ENCODE measurements at regions not wholly inside any gene's neighbourhood (a gene's known extent, or its start where the extent isn't known, plus 50 kb on each side); places are given as distances from the start of the nearest gene placed in this dataset.

GRCh38 chr1:199174336-199174735 is 535.5 kb downstream of the PTPRC start:
- TF ChIP-seq CTCF (IDR thresholded peaks at IDR 0.05; ENCODE audit: unreplicated experiment), result no peak
- H3K27me3 Mint-ChIP-seq, result no peaks in the 10 kb centered on the region
- no peak for DNase-seq (ENCODE audit: low spot score, unreplicated experiment)
- H3K9me3 Mint-ChIP-seq (ENCODE audit: low read depth), result no peaks in the 10 kb centered on the region
- no peaks in the 10 kb centered on the region for H3K36me3 Mint-ChIP-seq (ENCODE audit: insufficient read depth)
- no peak overlapping the region for H3K27ac Mint-ChIP-seq
- no peaks in the 10 kb centered on the region for H3K4me1 Mint-ChIP-seq (ENCODE audit: low read depth)
- no peak overlapping the region for H3K4me3 Mint-ChIP-seq (ENCODE audit: low read depth)

GRCh38 chr1:199176713-199177112 is 537.9 kb downstream of the PTPRC start:
- Mint-ChIP-seq H3K36me3 (ENCODE audit: insufficient read depth) (no peaks in the 10 kb centered on the region), H3K27me3 (no peaks in the 10 kb centered on the region), H3K27ac (no peak overlapping the region), H3K9me3 (ENCODE audit: low read depth) (no peaks in the 10 kb centered on the region), H3K4me3 (ENCODE audit: low read depth) (no peak overlapping the region), H3K4me1 (ENCODE audit: low read depth) (peaks cover under 1% of the 10 kb centered on the region)
- no peak for TF ChIP-seq CTCF (IDR thresholded peaks at IDR 0.05; ENCODE audit: unreplicated experiment)
- no peak for DNase-seq (ENCODE audit: low spot score, unreplicated experiment)

GRCh38 chr1:199177241-199177640 is 538.4 kb downstream of the PTPRC start:
- H3K36me3 Mint-ChIP-seq (ENCODE audit: insufficient read depth), result no peaks in the 10 kb centered on the region
- TF ChIP-seq CTCF (IDR thresholded peaks at IDR 0.05; ENCODE audit: unreplicated experiment), result no peak
- no peak overlapping the region for H3K4me3 Mint-ChIP-seq (ENCODE audit: low read depth)
- H3K27me3 Mint-ChIP-seq, result no peaks in the 10 kb centered on the region
- no peak for DNase-seq (ENCODE audit: low spot score, unreplicated experiment)
- H3K9me3 Mint-ChIP-seq (ENCODE audit: low read depth), result no peaks in the 10 kb centered on the region
- no peak overlapping the region for H3K27ac Mint-ChIP-seq
- H3K4me1 Mint-ChIP-seq (ENCODE audit: low read depth), result peaks cover 6% of the 10 kb centered on the region

- H3K9me3 Mint-ChIP-seq (ENCODE audit: low read depth), result no peaks in the 10 kb centered on the region
- H3K4me3 Mint-ChIP-seq (ENCODE audit: low read depth), result no peak overlapping the region
- H3K4me1 Mint-ChIP-seq (ENCODE audit: low read depth), result peaks cover 7% of the 10 kb centered on the region
- H3K27me3 Mint-ChIP-seq, result no peaks in the 10 kb centered on the region
- no peaks in the 10 kb centered on the region for H3K36me3 Mint-ChIP-seq (ENCODE audit: insufficient read depth)
- no peak overlapping the region for H3K27ac Mint-ChIP-seq
- TF ChIP-seq CTCF (IDR thresholded peaks at IDR 0.05; ENCODE audit: unreplicated experiment), result no peak
- DNase-seq (ENCODE audit: low spot score, unreplicated experiment), result no peak
These were observed 539.8 kb downstream of the PTPRC start for GRCh38 chr1:199178646-199179045.

- Mint-ChIP-seq H3K4me3 (ENCODE audit: low read depth) (no peak overlapping the region), H3K4me1 (ENCODE audit: low read depth) (peaks cover 7% of the 10 kb centered on the region), H3K27ac (no peak overlapping the region), H3K9me3 (ENCODE audit: low read depth) (no peaks in the 10 kb centered on the region), H3K27me3 (no peaks in the 10 kb centered on the region), H3K36me3 (ENCODE audit: insufficient read depth) (no peaks in the 10 kb centered on the region)
- no peak for DNase-seq (ENCODE audit: low spot score, unreplicated experiment)
- no peak for TF ChIP-seq CTCF (IDR thresholded peaks at IDR 0.05; ENCODE audit: unreplicated experiment)
These were observed 543.5 kb downstream of the PTPRC start for GRCh38 chr1:199182186-199182843.
